Stomach (tissue), 4 donors: ENCODE measurements at regions not wholly inside any gene's neighbourhood (a gene's known extent, or its start where the extent isn't known, plus 50 kb on each side); places are given as distances from the start of the nearest gene placed in this dataset.

Source experiments
- CTCF ChIP-seq, 7 experiments: fragments of 450-650 bp in 4 of 7; fragments of 200-600 bp in 3 of 7; sonication (generic) in 3 of 7; IDR thresholded peaks; one replicate each; pipeline ENCODE4 v1.5.1; 2016 to 2019; ENCODE audit warnings: antibody characterized with exemption in 7 of 7, control low read depth in 2 of 7, mild to moderate bottlenecking in 1 of 7
- POLR2AphosphoS5 ChIP-seq, 3 donors: sonication (generic); formaldehyde crosslinking; IDR thresholded peaks; one replicate each; pipeline ENCODE4 v1.6.1; 2016; ENCODE audit warnings: antibody characterized with exemption in 3 of 3

- TF ChIP-seq POLR2AphosphoS5 (IDR thresholded peaks at IDR 0.05) (no peak), CTCF (IDR thresholded peaks at IDR 0.05) (no peak)
Measured at GRCh38 chr1:38736399-38736798, 123.2 kb downstream of the RRAGC start.
